ENCODE measurements at regions not wholly inside any gene's neighbourhood (a gene's known extent, or its start where the extent isn't known, plus 50 kb on each side); places are given as distances from the start of the nearest gene placed in this dataset.

DNA sequence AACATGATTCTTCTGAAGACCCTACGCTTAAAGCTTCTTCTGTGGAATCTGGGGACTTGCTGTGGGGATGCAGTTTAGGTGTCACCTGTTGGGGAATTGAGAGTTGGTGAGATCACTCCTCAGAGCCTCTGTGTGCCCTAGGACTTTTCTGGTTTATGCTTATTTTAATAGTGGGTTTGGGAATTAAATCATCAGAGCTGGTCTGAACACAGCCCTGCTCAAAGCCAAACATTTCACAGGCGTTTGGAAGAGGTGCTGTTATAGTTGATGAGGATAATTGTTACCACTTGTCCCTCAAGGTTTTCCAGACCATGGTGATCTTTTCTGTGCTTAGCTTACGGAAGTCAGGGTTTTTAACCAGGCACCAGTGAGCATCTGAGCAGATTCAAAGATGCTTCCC is 106.1 kb downstream of the EBLN1 start:
- TF ChIP-seq TCF12 (IDR thresholded peaks at IDR 0.05; ENCODE audit: low read depth) (no peak), EGR1 (IDR thresholded peaks at IDR 0.05) (no peak), RAD21 (IDR thresholded peaks at IDR 0.05; ENCODE audit: low read depth) (no peak), TEAD4 (IDR thresholded peaks at IDR 0.05) (no peak), CREB1 (IDR thresholded peaks at IDR 0.05; ENCODE audit: low read depth) (no peak), EP300 (IDR thresholded peaks at IDR 0.05; ENCODE audit: borderline replicate concordance) (no peak), ZBTB7A (IDR thresholded peaks at IDR 0.05; ENCODE audit: low read depth) (no peak), YY1 (IDR thresholded peaks at IDR 0.05; ENCODE audit: low read depth) (no peak), TAF1 (IDR thresholded peaks at IDR 0.05; ENCODE audit: low read depth) (no peak)
- TF ChIP-seq, protein P1, sequence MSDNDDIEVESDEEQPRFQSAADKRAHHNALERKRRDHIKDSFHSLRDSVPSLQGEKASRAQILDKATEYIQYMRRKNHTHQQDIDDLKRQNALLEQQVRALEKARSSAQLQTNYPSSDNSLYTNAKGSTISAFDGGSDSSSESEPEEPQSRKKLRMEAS (IDR thresholded peaks at IDR 0.05), result no peak
- TF ChIP-seq, protein P2, sequence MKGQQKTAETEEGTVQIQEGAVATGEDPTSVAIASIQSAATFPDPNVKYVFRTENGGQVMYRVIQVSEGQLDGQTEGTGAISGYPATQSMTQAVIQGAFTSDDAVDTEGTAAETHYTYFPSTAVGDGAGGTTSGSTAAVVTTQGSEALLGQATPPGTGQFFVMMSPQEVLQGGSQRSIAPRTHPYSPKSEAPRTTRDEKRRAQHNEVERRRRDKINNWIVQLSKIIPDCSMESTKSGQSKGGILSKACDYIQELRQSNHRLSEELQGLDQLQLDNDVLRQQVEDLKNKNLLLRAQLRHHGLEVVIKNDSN (IDR thresholded peaks at IDR 0.05), result no peak
- TF ChIP-seq, protein P3, sequence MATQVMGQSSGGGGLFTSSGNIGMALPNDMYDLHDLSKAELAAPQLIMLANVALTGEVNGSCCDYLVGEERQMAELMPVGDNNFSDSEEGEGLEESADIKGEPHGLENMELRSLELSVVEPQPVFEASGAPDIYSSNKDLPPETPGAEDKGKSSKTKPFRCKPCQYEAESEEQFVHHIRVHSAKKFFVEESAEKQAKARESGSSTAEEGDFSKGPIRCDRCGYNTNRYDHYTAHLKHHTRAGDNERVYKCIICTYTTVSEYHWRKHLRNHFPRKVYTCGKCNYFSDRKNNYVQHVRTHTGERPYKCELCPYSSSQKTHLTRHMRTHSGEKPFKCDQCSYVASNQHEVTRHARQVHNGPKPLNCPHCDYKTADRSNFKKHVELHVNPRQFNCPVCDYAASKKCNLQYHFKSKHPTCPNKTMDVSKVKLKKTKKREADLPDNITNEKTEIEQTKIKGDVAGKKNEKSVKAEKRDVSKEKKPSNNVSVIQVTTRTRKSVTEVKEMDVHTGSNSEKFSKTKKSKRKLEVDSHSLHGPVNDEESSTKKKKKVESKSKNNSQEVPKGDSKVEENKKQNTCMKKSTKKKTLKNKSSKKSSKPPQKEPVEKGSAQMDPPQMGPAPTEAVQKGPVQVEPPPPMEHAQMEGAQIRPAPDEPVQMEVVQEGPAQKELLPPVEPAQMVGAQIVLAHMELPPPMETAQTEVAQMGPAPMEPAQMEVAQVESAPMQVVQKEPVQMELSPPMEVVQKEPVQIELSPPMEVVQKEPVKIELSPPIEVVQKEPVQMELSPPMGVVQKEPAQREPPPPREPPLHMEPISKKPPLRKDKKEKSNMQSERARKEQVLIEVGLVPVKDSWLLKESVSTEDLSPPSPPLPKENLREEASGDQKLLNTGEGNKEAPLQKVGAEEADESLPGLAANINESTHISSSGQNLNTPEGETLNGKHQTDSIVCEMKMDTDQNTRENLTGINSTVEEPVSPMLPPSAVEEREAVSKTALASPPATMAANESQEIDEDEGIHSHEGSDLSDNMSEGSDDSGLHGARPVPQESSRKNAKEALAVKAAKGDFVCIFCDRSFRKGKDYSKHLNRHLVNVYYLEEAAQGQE (IDR thresholded peaks at IDR 0.05; ENCODE audit: low read depth), result no peak

DNA sequence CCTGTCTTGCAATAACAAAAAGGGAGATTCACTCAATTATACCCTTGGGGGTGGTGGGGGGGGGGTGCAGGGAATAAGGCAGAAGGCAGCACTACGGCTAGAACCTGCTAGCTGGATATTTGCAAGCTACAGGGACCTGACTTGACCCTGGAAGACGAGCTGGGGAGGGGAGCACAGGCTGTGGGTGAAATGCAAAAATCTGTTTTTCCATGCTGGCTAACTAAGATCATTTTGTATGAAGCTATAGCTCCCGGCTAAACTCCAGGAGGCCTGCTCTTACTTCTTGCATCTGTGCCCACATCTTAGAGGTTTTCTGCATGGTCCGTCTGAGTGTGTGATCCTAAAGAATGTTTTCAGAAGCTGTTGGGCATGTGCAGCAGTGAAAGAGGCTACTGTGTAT is 106.6 kb downstream of the EBLN1 start:
- TF ChIP-seq CREB1 (IDR thresholded peaks at IDR 0.05; ENCODE audit: low read depth) (no peak), ZBTB7A (IDR thresholded peaks at IDR 0.05; ENCODE audit: low read depth) (no peak), EP300 (IDR thresholded peaks at IDR 0.05; ENCODE audit: borderline replicate concordance) (no peak), TAF1 (IDR thresholded peaks at IDR 0.05; ENCODE audit: low read depth) (no peak), EGR1 (IDR thresholded peaks at IDR 0.05) (no peak), NFIC (IDR thresholded peaks at IDR 0.05) (no peak), RAD21 (IDR thresholded peaks at IDR 0.05; ENCODE audit: low read depth) (no peak), YY1 (IDR thresholded peaks at IDR 0.05; ENCODE audit: low read depth) (no peak), CEBPB (IDR thresholded peaks at IDR 0.05) (no peak), TEAD4 (IDR thresholded peaks at IDR 0.05) (no peak), TCF12 (IDR thresholded peaks at IDR 0.05; ENCODE audit: low read depth) (no peak)
- TF ChIP-seq, protein P3 (IDR thresholded peaks at IDR 0.05; ENCODE audit: low read depth), result no peak

DNA sequence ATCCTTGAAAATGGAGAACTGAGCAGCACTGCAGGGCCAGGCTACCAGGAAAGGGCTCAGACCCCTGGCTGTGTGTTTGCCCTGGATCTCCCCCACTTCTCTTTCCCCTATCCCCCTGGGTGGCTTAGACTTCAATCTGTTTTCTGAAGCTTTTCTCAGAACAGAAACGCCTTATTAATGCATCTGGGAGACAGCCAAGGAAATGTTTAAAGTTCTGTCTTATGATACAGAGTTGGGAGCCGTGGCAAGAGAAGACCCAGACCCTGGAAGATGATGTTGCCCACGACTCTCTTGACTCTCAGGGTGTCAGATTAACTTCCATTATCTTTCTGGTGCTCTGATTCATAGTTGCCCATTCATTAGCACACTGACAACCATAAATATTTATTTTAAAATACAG is 107.1 kb downstream of the EBLN1 start:
- TF ChIP-seq ZBTB7A (IDR thresholded peaks at IDR 0.05; ENCODE audit: low read depth) (no peak), YY1 (IDR thresholded peaks at IDR 0.05; ENCODE audit: low read depth) (no peak), CREB1 (IDR thresholded peaks at IDR 0.05; ENCODE audit: low read depth) (no peak), NFIC (IDR thresholded peaks at IDR 0.05) (no peak)
- TF ChIP-seq, protein P3 (IDR thresholded peaks at IDR 0.05; ENCODE audit: low read depth), result no peak

DNA sequence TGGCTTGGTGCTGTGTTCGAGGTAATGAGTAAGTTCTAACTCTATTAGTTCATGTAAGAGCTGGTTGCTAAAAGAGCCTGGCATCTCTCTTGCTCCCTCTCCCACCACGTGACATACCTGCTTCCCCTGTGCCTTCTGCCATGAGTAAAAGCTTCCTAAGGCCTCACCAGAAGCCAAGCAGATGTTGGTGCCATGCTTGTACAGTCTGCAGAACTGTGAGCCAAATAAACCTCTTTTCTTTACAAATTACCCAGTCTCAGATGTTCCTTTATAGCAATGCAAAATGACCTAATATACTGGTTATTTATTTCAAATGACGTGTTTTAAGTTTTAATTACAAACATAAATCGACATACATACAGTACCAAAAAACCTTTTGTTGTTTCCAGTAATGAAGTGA is 101.7 kb upstream of the DNAJC1 start:
- TF ChIP-seq EP300 (IDR thresholded peaks at IDR 0.05; ENCODE audit: borderline replicate concordance), result no peak

DNA sequence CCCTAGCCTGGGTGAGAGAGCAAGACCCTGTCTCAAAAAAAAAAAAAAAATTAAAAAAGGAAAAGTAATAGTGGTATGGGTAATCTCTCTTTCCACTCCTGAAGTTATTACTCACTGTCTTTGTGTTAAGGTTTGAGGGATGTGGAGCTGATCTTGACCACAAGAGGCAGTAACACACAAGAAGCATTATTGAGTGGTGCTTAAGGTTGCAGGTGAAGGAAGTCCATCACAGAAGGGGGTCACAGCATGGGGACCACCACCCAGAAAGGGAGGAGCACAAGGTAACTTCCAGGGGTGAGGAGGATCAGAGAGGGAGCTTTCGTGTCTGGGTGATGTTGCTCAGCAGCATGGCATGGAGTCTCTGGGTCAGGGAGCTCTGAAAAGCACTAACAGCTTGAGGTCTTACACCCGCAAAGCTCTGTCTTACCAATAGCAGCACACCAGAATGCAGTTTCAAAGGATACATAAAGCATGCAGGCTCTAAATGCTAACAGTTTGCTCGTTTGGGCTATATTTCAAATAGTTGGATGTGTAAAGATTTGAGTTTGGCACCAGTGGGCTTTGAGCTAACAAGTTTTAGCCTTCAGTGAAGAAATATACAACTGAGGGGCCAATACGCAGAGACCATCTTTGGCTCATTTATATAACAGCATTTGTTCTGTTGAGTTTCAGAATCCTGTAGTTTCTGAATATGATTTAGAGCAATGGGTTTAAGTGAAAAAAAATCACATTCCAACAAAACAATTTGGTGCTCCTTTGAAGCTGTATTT is 100.4 kb upstream of the DNAJC1 start:
- TF ChIP-seq TEAD4 (IDR thresholded peaks at IDR 0.05) (no peak), RAD21 (IDR thresholded peaks at IDR 0.05; ENCODE audit: low read depth) (peak; percentile 46)

DNA sequence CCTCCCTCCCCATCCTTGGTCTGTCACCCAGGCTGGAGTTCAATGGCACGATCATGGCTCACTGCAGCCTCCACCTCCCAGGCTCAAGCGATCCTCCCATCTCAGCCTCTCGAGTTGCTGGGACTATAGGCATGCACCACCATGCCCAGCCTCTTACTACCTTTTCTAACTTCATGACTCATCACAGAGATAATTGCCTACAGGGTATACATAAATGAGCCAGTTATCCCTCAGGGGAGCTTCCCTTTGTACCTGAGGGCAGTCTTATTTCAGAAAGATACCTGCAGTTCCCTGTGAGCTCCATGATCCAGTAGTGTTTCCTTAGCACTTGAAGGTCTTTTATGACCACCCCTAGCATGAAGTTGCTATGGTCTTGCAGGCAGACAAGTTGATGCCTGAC is 94.2 kb upstream of the DNAJC1 start:
- no peak for TF ChIP-seq EGR1 (IDR thresholded peaks at IDR 0.05)
- TF ChIP-seq NFIC (IDR thresholded peaks at IDR 0.05), result no peak
- TF ChIP-seq RAD21 (IDR thresholded peaks at IDR 0.05; ENCODE audit: low read depth), result no peak
- TF ChIP-seq EP300 (IDR thresholded peaks at IDR 0.05; ENCODE audit: borderline replicate concordance), result no peak
- no peak for TF ChIP-seq CREB1 (IDR thresholded peaks at IDR 0.05; ENCODE audit: low read depth)
- TF ChIP-seq, protein P1 (IDR thresholded peaks at IDR 0.05), result no peak
- no peak for TF ChIP-seq YY1 (IDR thresholded peaks at IDR 0.05; ENCODE audit: low read depth)
- no peak for TF ChIP-seq ZBTB7A (IDR thresholded peaks at IDR 0.05; ENCODE audit: low read depth)
- no peak for TF ChIP-seq TAF1 (IDR thresholded peaks at IDR 0.05; ENCODE audit: low read depth)
- no peak for TF ChIP-seq CEBPB (IDR thresholded peaks at IDR 0.05)
- TF ChIP-seq FOXM1 (IDR thresholded peaks at IDR 0.05; ENCODE audit: borderline replicate concordance, low read depth), result no peak
- TF ChIP-seq, protein P2 (IDR thresholded peaks at IDR 0.05), result no peak
- TF ChIP-seq TEAD4 (IDR thresholded peaks at IDR 0.05), result no peak
- TF ChIP-seq TCF12 (IDR thresholded peaks at IDR 0.05; ENCODE audit: low read depth), result no peak
- TF ChIP-seq, protein P3 (IDR thresholded peaks at IDR 0.05; ENCODE audit: low read depth), result no peak

Data from Ishikawa (cell line).